Calu3 (cell line): ENCODE measurements at regions not wholly inside any gene's neighbourhood (a gene's known extent, or its start where the extent isn't known, plus 50 kb on each side); places are given as distances from the start of the nearest gene placed in this dataset.

Source experiments
- BruUV-seq: library from RNA; stranded (reverse); fragments of 400-500 nt; replicated peaks from 2 replicates; lab custom pipeline; 2021; lab: Mats Ljungman, UMichigan
- CTCF ChIA-PET: fragments of 300-600 bp; sonication (Branson Sonifier 250); formaldehyde crosslinking; loops from one replicate; lab custom pipeline; 2022; ENCODE audit warnings: antibody characterized with exemption; lab: Charles Lee
- DNase-seq: peaks from one replicate; pipeline ENCODE4 v3.0.0; 2022
- H3K27ac Mint-ChIP-seq: one replicate; pipeline ENCODE4 v1.8.0; 2022; ENCODE audit warnings: mixed read lengths; ENCODE audit not compliant: unreplicated experiment
- H3K27me3 Mint-ChIP-seq: one replicate; pipeline ENCODE4 v1.8.0; 2022; ENCODE audit warnings: mixed read lengths; ENCODE audit not compliant: unreplicated experiment
- H3K36me3 Mint-ChIP-seq: one replicate; pipeline ENCODE4 v1.8.0; 2022; ENCODE audit warnings: mild to moderate bottlenecking, moderate library complexity, mixed read lengths; ENCODE audit not compliant: insufficient read depth, unreplicated experiment
- H3K4me1 Mint-ChIP-seq: one replicate; pipeline ENCODE4 v1.8.0; 2022; ENCODE audit warnings: mild to moderate bottlenecking, low read depth, mixed read lengths; ENCODE audit not compliant: unreplicated experiment
- H3K4me3 Mint-ChIP-seq: one replicate; pipeline ENCODE4 v1.8.0; 2022; ENCODE audit warnings: mild to moderate bottlenecking, low read depth, moderate library complexity, mixed read lengths; ENCODE audit not compliant: unreplicated experiment
- H3K9me3 Mint-ChIP-seq: one replicate; pipeline ENCODE4 v1.8.0; 2022; ENCODE audit warnings: low read depth, mixed read lengths; ENCODE audit not compliant: unreplicated experiment
- CTCF ChIP-seq: fragments of 200-600 bp; IDR thresholded peaks from one replicate; pipeline ENCODE4 v1.8.0; 2022; ENCODE audit warnings: antibody characterized with exemption; ENCODE audit not compliant: unreplicated experiment
- intact Hi-C: fragments of 100-400 bp; cut with micrococcal nuclease; formaldehyde crosslinking; loops from one replicate; pipeline ENCODE4 v1.10.0; 2022; ENCODE audit not compliant: unreplicated experiment

GRCh38 chr6:6406715-6407070 is 86.2 kb upstream of the F13A1 start:
- no peaks in the 10 kb centered on the region for H3K36me3 Mint-ChIP-seq
- H3K27me3 Mint-ChIP-seq = peaks cover 10% of the 10 kb centered on the region
- H3K4me3 Mint-ChIP-seq = no peak overlapping the region
- CTCF ChIA-PET = no interaction called here
- no peaks in the 10 kb centered on the region for H3K9me3 Mint-ChIP-seq
- no peak for TF ChIP-seq CTCF
- no peak for DNase-seq
- intact Hi-C loops = no loop called here
- H3K27ac Mint-ChIP-seq = no peak overlapping the region
- BruUV-seq = no TSS peak
- no peaks in the 10 kb centered on the region for H3K4me1 Mint-ChIP-seq

GRCh38 chr6:6407071-6407741 is 86.7 kb upstream of the F13A1 start:
- CTCF ChIA-PET = no interaction called here
- Mint-ChIP-seq H3K36me3 (no peaks in the 10 kb centered on the region), H3K27me3 (peaks cover 15% of the 10 kb centered on the region), H3K9me3 (no peaks in the 10 kb centered on the region), H3K4me1 (no peaks in the 10 kb centered on the region), H3K27ac (no peak overlapping the region), H3K4me3 (no peak overlapping the region)
- intact Hi-C loops = no loop called here
- no peak for DNase-seq
- BruUV-seq = no TSS peak
- TF ChIP-seq CTCF = no peak

- BruUV-seq = no TSS peak
- DNase-seq = no peak
- H3K27ac Mint-ChIP-seq = no peak overlapping the region
- TF ChIP-seq CTCF = no peak
- no peaks in the 10 kb centered on the region for H3K36me3 Mint-ChIP-seq
- H3K27me3 Mint-ChIP-seq = peaks cover 23% of the 10 kb centered on the region
- intact Hi-C loops = no loop called here
- H3K4me3 Mint-ChIP-seq = no peak overlapping the region
- CTCF ChIA-PET = no interaction called here
- no peaks in the 10 kb centered on the region for H3K9me3 Mint-ChIP-seq
- no peaks in the 10 kb centered on the region for H3K4me1 Mint-ChIP-seq
These were observed 89.1 kb upstream of the F13A1 start for GRCh38 chr6:6409397-6410030.

- Mint-ChIP-seq H3K4me3 (no peak overlapping the region), H3K36me3 (no peaks in the 10 kb centered on the region), H3K4me1 (no peaks in the 10 kb centered on the region), H3K27me3 (peaks cover 34% of the 10 kb centered on the region), H3K27ac (no peak overlapping the region), H3K9me3 (no peaks in the 10 kb centered on the region)
- TF ChIP-seq CTCF = no peak
- intact Hi-C loops = no loop called here
- CTCF ChIA-PET = no interaction called here
- no TSS peak for BruUV-seq
- no peak for DNase-seq
These were observed 90.7 kb upstream of the F13A1 start for GRCh38 chr6:6411115-6411514.
